ENCODE measurements at regions not wholly inside any gene's neighbourhood (a gene's known extent, or its start where the extent isn't known, plus 50 kb on each side); places are given as distances from the start of the nearest gene placed in this dataset.

GRCh38 chr4:14289708-14290107 lies 662.2 kb upstream of the BOD1L1 start:
- no peak overlapping the region for H3K27ac ChIP-seq
- H3K9me3 ChIP-seq (ENCODE audit: severe bottlenecking), result no peaks in the 10 kb centered on the region
- H3K36me3 ChIP-seq, result no peaks in the 10 kb centered on the region
- H3K4me3 ChIP-seq (ENCODE audit: low read depth, low read length), result no peak overlapping the region
- no peak for DNase-seq
- H3K27me3 ChIP-seq (ENCODE audit: insufficient read depth, low read depth, severe bottlenecking), result no peaks in the 10 kb centered on the region
- TF ChIP-seq, protein P1, sequence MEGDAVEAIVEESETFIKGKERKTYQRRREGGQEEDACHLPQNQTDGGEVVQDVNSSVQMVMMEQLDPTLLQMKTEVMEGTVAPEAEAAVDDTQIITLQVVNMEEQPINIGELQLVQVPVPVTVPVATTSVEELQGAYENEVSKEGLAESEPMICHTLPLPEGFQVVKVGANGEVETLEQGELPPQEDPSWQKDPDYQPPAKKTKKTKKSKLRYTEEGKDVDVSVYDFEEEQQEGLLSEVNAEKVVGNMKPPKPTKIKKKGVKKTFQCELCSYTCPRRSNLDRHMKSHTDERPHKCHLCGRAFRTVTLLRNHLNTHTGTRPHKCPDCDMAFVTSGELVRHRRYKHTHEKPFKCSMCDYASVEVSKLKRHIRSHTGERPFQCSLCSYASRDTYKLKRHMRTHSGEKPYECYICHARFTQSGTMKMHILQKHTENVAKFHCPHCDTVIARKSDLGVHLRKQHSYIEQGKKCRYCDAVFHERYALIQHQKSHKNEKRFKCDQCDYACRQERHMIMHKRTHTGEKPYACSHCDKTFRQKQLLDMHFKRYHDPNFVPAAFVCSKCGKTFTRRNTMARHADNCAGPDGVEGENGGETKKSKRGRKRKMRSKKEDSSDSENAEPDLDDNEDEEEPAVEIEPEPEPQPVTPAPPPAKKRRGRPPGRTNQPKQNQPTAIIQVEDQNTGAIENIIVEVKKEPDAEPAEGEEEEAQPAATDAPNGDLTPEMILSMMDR (IDR thresholded peaks at IDR 0.05; ENCODE audit: low read depth, low read length), result no peak

- Histone ChIP-seq H3K4me3 (ENCODE audit: low read depth, low read length) (no peak overlapping the region), H3K27me3 (ENCODE audit: insufficient read depth, low read depth, severe bottlenecking) (no peaks in the 10 kb centered on the region), H3K36me3 (no peaks in the 10 kb centered on the region), H3K9me3 (ENCODE audit: severe bottlenecking) (no peaks in the 10 kb centered on the region), H3K27ac (no peak overlapping the region)
- TF ChIP-seq, protein P1 (IDR thresholded peaks at IDR 0.05; ENCODE audit: low read depth, low read length), result no peak
- no peak for DNase-seq
Measured at GRCh38 chr4:14293582-14293981, 666.1 kb upstream of the BOD1L1 start.

GRCh38 chr4:14294611-14295010 lies 667.1 kb upstream of the BOD1L1 start:
- no peaks in the 10 kb centered on the region for H3K9me3 ChIP-seq (ENCODE audit: severe bottlenecking)
- no peak overlapping the region for H3K4me3 ChIP-seq (ENCODE audit: low read depth, low read length)
- TF ChIP-seq, protein P1 (IDR thresholded peaks at IDR 0.05; ENCODE audit: low read depth, low read length), result no peak
- DNase-seq, result no peak
- no peaks in the 10 kb centered on the region for H3K36me3 ChIP-seq
- H3K27ac ChIP-seq, result no peak overlapping the region
- no peaks in the 10 kb centered on the region for H3K27me3 ChIP-seq (ENCODE audit: insufficient read depth, low read depth, severe bottlenecking)

DNA sequence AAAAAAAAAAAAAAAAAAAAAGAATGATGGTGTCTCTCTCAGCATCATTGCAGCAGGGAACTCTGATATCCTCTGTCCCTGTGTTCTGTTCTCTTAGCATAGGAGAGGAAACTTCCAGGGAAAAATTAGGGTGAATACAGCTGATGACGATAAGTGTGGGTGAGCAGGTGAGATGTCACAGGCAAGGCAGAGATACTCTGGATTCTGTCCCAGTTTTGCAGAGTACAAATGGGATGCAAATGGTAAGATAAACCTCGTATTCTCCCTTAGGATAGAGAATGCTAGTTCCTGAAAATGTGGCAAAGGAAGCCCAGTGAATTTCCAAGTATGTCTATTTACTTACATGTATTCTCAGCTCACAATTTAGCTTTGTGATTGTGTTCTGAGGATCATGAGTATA lies 671.6 kb upstream of the BOD1L1 start:
- TF ChIP-seq, protein P1 (IDR thresholded peaks at IDR 0.05; ENCODE audit: low read depth, low read length), result no peak

DNA sequence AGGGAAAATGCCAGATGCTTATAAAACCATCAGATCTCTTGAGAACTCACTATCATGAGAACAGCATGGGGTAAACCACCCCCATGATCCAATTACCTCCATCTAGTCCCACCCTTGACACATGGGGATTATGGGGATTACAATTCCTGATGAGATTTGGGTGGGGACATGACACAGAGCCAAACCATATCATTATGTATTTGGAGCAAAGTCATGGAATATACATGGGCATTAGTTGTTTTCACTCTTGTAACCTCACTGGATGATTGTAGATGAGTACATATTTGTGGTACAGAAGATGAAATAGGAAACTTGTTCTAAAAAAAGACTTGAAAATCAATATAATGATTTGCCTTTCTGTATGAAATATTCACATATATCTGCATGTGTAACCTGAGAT lies 674.5 kb upstream of the BOD1L1 start:
- H3K27ac ChIP-seq, result no peak overlapping the region
- no peaks in the 10 kb centered on the region for H3K36me3 ChIP-seq
- H3K9me3 ChIP-seq (ENCODE audit: severe bottlenecking), result no peaks in the 10 kb centered on the region
- TF ChIP-seq, protein P1 (IDR thresholded peaks at IDR 0.05; ENCODE audit: low read depth, low read length), result no peak
- peak; percentile 26 for DNase-seq
- H3K27me3 ChIP-seq (ENCODE audit: insufficient read depth, low read depth, severe bottlenecking), result no peaks in the 10 kb centered on the region
- no peak overlapping the region for H3K4me3 ChIP-seq (ENCODE audit: low read depth, low read length)

More for the DNA sequence above, 671.6 kb upstream of the BOD1L1 start:
- no peak for DNase-seq
- no peak overlapping the region for H3K4me3 ChIP-seq (ENCODE audit: low read depth, low read length)
- no peaks in the 10 kb centered on the region for H3K9me3 ChIP-seq (ENCODE audit: severe bottlenecking)
- H3K27ac ChIP-seq, result no peak overlapping the region
- no peaks in the 10 kb centered on the region for H3K27me3 ChIP-seq (ENCODE audit: insufficient read depth, low read depth, severe bottlenecking)
- H3K36me3 ChIP-seq, result no peaks in the 10 kb centered on the region

DNA sequence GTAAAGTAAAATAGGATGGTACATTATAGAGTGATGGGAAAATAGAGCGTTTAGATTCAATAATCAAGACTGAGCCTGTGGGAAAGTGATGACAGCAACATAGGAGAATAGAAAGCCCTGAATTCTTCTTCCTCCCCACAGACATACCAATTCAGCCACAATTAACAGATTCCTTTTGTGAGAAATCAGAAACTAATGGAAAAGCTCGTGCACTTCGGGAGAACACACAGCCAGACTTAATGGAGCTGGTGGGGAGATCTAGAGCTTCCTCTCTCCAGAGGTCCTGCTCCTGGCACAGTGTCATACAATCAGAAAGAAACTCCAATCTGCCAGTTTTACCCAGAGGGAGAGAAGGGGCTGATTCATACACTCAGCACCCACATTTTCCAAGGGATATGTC lies 676.3 kb upstream of the BOD1L1 start:
- no peak for DNase-seq
- Histone ChIP-seq H3K27ac (no peak overlapping the region), H3K9me3 (ENCODE audit: severe bottlenecking) (no peaks in the 10 kb centered on the region), H3K27me3 (ENCODE audit: insufficient read depth, low read depth, severe bottlenecking) (no peaks in the 10 kb centered on the region), H3K4me3 (ENCODE audit: low read depth, low read length) (no peak overlapping the region), H3K36me3 (no peaks in the 10 kb centered on the region)
- TF ChIP-seq, protein P1 (IDR thresholded peaks at IDR 0.05; ENCODE audit: low read depth, low read length), result no peak
